ENCODE measurements at regions not wholly inside any gene's neighbourhood (a gene's known extent, or its start where the extent isn't known, plus 50 kb on each side); places are given as distances from the start of the nearest gene placed in this dataset.

- FAIRE-seq: no peak
- no peaks in the 10 kb centered on the region for H3K27me3 Mint-ChIP-seq (ENCODE audit: low read depth, unreplicated experiment)
Measured at GRCh38 chr4:180465364-180465763, 1777.8 kb upstream of the TENM3 start.

GRCh38 chr4:180483036-180483435 lies 1760.2 kb upstream of the TENM3 start:
- DNase-seq (ENCODE audit: low read depth) (no peak), FAIRE-seq (no peak)
- H3K9me3 ChIP-seq (ENCODE audit: insufficient read depth, low read depth, low read length): no peaks in the 10 kb centered on the region
- TF ChIP-seq EZH2 (IDR thresholded peaks at IDR 0.05; ENCODE audit: insufficient read depth, low read length) (no peak), CTCF (IDR thresholded peaks at IDR 0.05; ENCODE audit: insufficient read depth, low read depth, low read length) (no peak)
- no peaks in the 10 kb centered on the region for H3K36me3 ChIP-seq (ENCODE audit: insufficient read depth, low read length)
- no peaks in the 10 kb centered on the region for H3K79me2 ChIP-seq (ENCODE audit: insufficient read depth, low read length)
- H3K4me2 ChIP-seq (ENCODE audit: low read length): no peak overlapping the region
- no peak overlapping the region for H3K4me3 ChIP-seq (ENCODE audit: insufficient read depth, low read depth, low read length)
- no peak overlapping the region for H3K27ac ChIP-seq (ENCODE audit: low read depth, low read length)
- Mint-ChIP-seq H3K27me3 (ENCODE audit: low read depth, unreplicated experiment) (no peaks in the 10 kb centered on the region), H3K36me3 (ENCODE audit: low read depth, unreplicated experiment) (no peaks in the 10 kb centered on the region), H3K4me1 (ENCODE audit: low read depth, unreplicated experiment) (peaks cover 10% of the 10 kb centered on the region), H3K4me3 (ENCODE audit: unreplicated experiment) (no peak overlapping the region), H3K9me3 (ENCODE audit: unreplicated experiment) (no peaks in the 10 kb centered on the region), H3K27ac (ENCODE audit: unreplicated experiment) (no peak overlapping the region)
- no peak overlapping the region for H3K9ac ChIP-seq (ENCODE audit: low read length)
- no peaks in the 10 kb centered on the region for H3K4me1 ChIP-seq (ENCODE audit: insufficient read depth, low read length)
- H3K27me3 ChIP-seq (ENCODE audit: insufficient read depth, low read length): no peaks in the 10 kb centered on the region
- no peak overlapping the region for H2AFZ ChIP-seq (ENCODE audit: low read depth, low read length)
- no peaks in the 10 kb centered on the region for H4K20me1 ChIP-seq (ENCODE audit: insufficient read depth, low read length)

More at GRCh38 chr4:180465364-180465763, 1777.8 kb upstream of the TENM3 start:
- TF ChIP-seq EZH2 (IDR thresholded peaks at IDR 0.05; ENCODE audit: insufficient read depth, low read length): no peak
- no peak for TF ChIP-seq CTCF (IDR thresholded peaks at IDR 0.05; ENCODE audit: insufficient read depth, low read depth, low read length)
- no peak overlapping the region for H2AFZ ChIP-seq (ENCODE audit: low read depth, low read length)
- no peaks in the 10 kb centered on the region for H3K27me3 ChIP-seq (ENCODE audit: insufficient read depth, low read length)
- H3K9me3 ChIP-seq (ENCODE audit: insufficient read depth, low read depth, low read length): no peaks in the 10 kb centered on the region
- Mint-ChIP-seq H3K36me3 (ENCODE audit: low read depth, unreplicated experiment) (no peaks in the 10 kb centered on the region), H3K9me3 (ENCODE audit: unreplicated experiment) (peaks cover 3% of the 10 kb centered on the region), H3K4me1 (ENCODE audit: low read depth, unreplicated experiment) (no peaks in the 10 kb centered on the region), H3K4me3 (ENCODE audit: unreplicated experiment) (no peak overlapping the region), H3K27ac (ENCODE audit: unreplicated experiment) (no peak overlapping the region)
- no peaks in the 10 kb centered on the region for H4K20me1 ChIP-seq (ENCODE audit: insufficient read depth, low read length)
- no peak for DNase-seq (ENCODE audit: low read depth)
- no peak overlapping the region for H3K9ac ChIP-seq (ENCODE audit: low read length)
- H3K27ac ChIP-seq (ENCODE audit: low read depth, low read length): no peak overlapping the region
- H3K36me3 ChIP-seq (ENCODE audit: insufficient read depth, low read length): no peaks in the 10 kb centered on the region
- no peaks in the 10 kb centered on the region for H3K79me2 ChIP-seq (ENCODE audit: insufficient read depth, low read length)
- no peak overlapping the region for H3K4me3 ChIP-seq (ENCODE audit: insufficient read depth, low read depth, low read length)
- no peak overlapping the region for H3K4me2 ChIP-seq (ENCODE audit: low read length)
- H3K4me1 ChIP-seq (ENCODE audit: insufficient read depth, low read length): no peaks in the 10 kb centered on the region

- Histone ChIP-seq H2AFZ (ENCODE audit: low read depth, low read length) (no peak overlapping the region), H3K4me3 (ENCODE audit: insufficient read depth, low read depth, low read length) (no peak overlapping the region), H3K4me1 (ENCODE audit: insufficient read depth, low read length) (no peaks in the 10 kb centered on the region), H3K9me3 (ENCODE audit: insufficient read depth, low read depth, low read length) (no peaks in the 10 kb centered on the region), H3K79me2 (ENCODE audit: insufficient read depth, low read length) (no peaks in the 10 kb centered on the region), H3K9ac (ENCODE audit: low read length) (no peak overlapping the region), H4K20me1 (ENCODE audit: insufficient read depth, low read length) (no peaks in the 10 kb centered on the region), H3K36me3 (ENCODE audit: insufficient read depth, low read length) (no peaks in the 10 kb centered on the region), H3K27ac (ENCODE audit: low read depth, low read length) (no peak overlapping the region), H3K27me3 (ENCODE audit: insufficient read depth, low read length) (no peaks in the 10 kb centered on the region), H3K4me2 (ENCODE audit: low read length) (no peak overlapping the region)
- no peak for FAIRE-seq
- Mint-ChIP-seq H3K27ac (ENCODE audit: unreplicated experiment) (no peak overlapping the region), H3K4me1 (ENCODE audit: low read depth, unreplicated experiment) (peaks cover 7% of the 10 kb centered on the region), H3K9me3 (ENCODE audit: unreplicated experiment) (no peaks in the 10 kb centered on the region), H3K27me3 (ENCODE audit: low read depth, unreplicated experiment) (no peaks in the 10 kb centered on the region), H3K36me3 (ENCODE audit: low read depth, unreplicated experiment) (no peaks in the 10 kb centered on the region), H3K4me3 (ENCODE audit: unreplicated experiment) (no peak overlapping the region)
- no peak for TF ChIP-seq CTCF (IDR thresholded peaks at IDR 0.05; ENCODE audit: insufficient read depth, low read depth, low read length)
- TF ChIP-seq EZH2 (IDR thresholded peaks at IDR 0.05; ENCODE audit: insufficient read depth, low read length): no peak
- DNase-seq (ENCODE audit: low read depth): no peak
Measured at GRCh38 chr4:180485407-180485806, 1757.8 kb upstream of the TENM3 start.
